Stomach (tissue), 4 donors: ENCODE measurements at regions not wholly inside any gene's neighbourhood (a gene's known extent, or its start where the extent isn't known, plus 50 kb on each side); places are given as distances from the start of the nearest gene placed in this dataset.

ENCODE experiments used
- CTCF ChIP-seq, 7 experiments: fragments of 450-650 bp in 4 of 7; fragments of 200-600 bp in 3 of 7; sonication (generic) in 3 of 7; IDR thresholded peaks; one replicate each; pipeline ENCODE4 v1.5.1; 2016 to 2019; ENCODE audit warnings: antibody characterized with exemption in 7 of 7, control low read depth in 2 of 7, mild to moderate bottlenecking in 1 of 7
- POLR2A ChIP-seq, 4 donors: fragments of 450-650 bp; IDR thresholded peaks; one replicate each; pipeline ENCODE4 v1.6.1; 2016; ENCODE audit warnings: antibody characterized with exemption in 4 of 4, control low read depth in 2 of 4, mild to moderate bottlenecking in 1 of 4, moderate library complexity in 1 of 4
- POLR2AphosphoS5 ChIP-seq, 3 donors: sonication (generic); formaldehyde crosslinking; IDR thresholded peaks; one replicate each; pipeline ENCODE4 v1.6.1; 2016; ENCODE audit warnings: antibody characterized with exemption in 3 of 3

- no peak for TF ChIP-seq CTCF (IDR thresholded peaks at IDR 0.05)
- TF ChIP-seq POLR2AphosphoS5 (IDR thresholded peaks at IDR 0.05) = no peak
- TF ChIP-seq POLR2A (IDR thresholded peaks at IDR 0.05) = no peak
Measured at GRCh38 chr1:238443687-238444086, 553.0 kb upstream of the ZP4 start.
